ENCODE measurements at regions not wholly inside any gene's neighbourhood (a gene's known extent, or its start where the extent isn't known, plus 50 kb on each side); places are given as distances from the start of the nearest gene placed in this dataset.

DNA sequence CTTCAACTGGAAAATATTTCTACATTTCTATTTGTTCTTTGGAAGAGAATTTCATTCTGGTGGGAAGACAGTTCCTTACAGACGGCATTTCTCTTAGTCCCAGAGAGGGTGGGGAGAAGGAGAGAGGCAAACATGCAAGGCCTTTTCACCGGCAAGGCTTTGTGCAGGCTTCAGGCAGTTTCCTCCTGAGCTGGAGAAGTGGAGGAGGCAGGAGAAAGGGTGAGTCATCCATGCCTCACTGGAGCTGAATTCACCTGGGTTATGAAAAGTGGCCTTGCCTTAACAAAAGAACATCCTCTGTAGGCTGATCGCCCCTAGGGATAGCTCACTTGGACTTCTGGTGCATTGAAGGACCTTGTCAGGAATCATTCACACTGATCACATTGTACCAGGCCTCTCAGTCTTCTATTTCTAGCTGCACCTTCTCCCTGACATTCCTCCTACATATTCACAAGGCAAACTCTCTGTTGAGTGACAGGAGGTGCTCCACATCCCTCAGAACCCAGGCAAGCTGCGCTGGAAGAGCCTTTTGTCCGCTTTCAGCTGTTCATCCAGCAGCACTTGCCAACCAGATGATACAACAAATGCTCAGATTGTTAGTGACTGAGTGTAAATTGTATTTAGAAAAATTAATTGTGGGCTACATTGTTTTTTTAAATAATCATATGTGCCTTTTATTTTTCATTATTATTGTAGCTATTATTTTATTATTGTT lies 796.1 kb downstream of the DCDC2C start:
- TF ChIP-seq, protein P1, sequence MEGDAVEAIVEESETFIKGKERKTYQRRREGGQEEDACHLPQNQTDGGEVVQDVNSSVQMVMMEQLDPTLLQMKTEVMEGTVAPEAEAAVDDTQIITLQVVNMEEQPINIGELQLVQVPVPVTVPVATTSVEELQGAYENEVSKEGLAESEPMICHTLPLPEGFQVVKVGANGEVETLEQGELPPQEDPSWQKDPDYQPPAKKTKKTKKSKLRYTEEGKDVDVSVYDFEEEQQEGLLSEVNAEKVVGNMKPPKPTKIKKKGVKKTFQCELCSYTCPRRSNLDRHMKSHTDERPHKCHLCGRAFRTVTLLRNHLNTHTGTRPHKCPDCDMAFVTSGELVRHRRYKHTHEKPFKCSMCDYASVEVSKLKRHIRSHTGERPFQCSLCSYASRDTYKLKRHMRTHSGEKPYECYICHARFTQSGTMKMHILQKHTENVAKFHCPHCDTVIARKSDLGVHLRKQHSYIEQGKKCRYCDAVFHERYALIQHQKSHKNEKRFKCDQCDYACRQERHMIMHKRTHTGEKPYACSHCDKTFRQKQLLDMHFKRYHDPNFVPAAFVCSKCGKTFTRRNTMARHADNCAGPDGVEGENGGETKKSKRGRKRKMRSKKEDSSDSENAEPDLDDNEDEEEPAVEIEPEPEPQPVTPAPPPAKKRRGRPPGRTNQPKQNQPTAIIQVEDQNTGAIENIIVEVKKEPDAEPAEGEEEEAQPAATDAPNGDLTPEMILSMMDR (conservative IDR thresholded peaks at IDR 0.05; ENCODE audit: low read depth, low read length): no peak
- DNase-seq (ENCODE audit: low read depth): no peak
- H3K4me3 ChIP-seq (ENCODE audit: low read depth, low read length): no peak overlapping the region

DNA sequence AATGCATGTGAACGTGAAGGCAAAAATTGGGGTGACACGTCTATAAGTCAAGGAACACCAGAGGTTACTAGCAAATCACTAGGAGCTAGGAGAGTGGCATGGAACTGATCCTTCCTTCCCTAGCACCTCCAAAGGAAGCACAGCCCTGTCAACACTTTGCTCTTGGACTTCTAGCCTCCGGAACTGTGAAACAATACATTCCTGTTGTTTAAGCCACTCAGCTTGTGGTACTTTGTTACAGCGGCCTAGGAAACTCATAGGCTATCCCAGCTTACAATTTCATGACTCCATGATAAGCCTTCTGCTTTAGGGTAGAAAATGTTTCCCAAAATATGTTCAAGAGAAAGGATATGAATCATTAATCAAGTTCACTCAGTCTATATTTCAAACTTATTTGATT lies 798.1 kb downstream of the DCDC2C start:
- TF ChIP-seq, protein P1 (conservative IDR thresholded peaks at IDR 0.05; ENCODE audit: low read depth, low read length): no peak
- no peak for DNase-seq (ENCODE audit: low read depth)
- no peak overlapping the region for H3K4me3 ChIP-seq (ENCODE audit: low read depth, low read length)

DNA sequence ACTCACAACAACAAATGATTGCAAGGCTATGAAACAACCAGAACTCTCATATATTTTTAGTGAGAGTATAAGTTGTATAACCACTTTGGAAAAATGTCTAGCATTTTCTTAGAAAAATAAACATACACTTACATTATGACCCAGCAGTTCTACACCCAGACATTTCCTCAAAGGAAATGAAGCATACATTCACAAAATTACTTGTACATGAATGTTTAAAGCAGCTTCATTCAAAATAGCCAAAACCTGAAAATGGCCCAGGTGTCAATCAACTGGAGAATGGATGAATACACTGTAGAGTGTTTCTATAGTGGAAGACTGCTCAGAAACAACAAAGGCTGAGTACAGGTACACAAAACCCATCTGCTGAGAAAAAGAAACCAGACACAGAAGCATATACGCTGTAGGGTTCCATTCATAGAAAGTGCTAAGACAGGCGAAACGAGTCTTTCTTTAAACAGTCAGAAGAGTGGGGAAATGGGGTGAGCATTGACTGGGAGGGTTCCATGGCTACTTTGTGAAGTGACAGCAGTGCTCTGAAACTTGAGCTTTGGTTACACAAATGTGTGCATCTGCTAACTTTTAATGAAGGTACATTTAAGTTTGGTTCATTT lies 799.0 kb downstream of the DCDC2C start:
- DNase-seq (ENCODE audit: low read depth): no peak
- no peak overlapping the region for H3K4me3 ChIP-seq (ENCODE audit: low read depth, low read length)
- TF ChIP-seq, protein P1 (conservative IDR thresholded peaks at IDR 0.05; ENCODE audit: low read depth, low read length): no peak

DNA sequence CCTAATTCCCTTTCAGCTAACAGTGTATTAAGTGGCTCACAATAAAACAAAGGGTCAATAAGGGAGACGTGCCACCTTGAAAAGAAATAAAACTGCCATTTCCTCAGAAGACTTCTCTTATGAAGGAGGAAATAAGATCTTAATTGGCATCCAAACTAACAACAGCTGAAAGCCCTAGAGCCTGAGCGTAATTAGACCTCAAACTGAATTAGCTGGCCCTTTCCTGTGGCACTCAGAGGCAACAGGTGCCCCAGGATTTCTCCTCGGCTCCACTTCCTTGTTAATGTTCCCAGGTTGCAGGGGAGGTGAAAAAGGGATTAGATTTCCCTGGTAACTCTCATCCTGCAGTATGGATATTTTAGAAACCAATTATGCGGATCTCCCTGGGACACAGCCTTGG lies 804.3 kb downstream of the DCDC2C start:
- H3K4me3 ChIP-seq (ENCODE audit: low read depth, low read length): no peak overlapping the region
- no peak for DNase-seq (ENCODE audit: low read depth)
- TF ChIP-seq, protein P1 (conservative IDR thresholded peaks at IDR 0.05; ENCODE audit: low read depth, low read length): no peak

DNA sequence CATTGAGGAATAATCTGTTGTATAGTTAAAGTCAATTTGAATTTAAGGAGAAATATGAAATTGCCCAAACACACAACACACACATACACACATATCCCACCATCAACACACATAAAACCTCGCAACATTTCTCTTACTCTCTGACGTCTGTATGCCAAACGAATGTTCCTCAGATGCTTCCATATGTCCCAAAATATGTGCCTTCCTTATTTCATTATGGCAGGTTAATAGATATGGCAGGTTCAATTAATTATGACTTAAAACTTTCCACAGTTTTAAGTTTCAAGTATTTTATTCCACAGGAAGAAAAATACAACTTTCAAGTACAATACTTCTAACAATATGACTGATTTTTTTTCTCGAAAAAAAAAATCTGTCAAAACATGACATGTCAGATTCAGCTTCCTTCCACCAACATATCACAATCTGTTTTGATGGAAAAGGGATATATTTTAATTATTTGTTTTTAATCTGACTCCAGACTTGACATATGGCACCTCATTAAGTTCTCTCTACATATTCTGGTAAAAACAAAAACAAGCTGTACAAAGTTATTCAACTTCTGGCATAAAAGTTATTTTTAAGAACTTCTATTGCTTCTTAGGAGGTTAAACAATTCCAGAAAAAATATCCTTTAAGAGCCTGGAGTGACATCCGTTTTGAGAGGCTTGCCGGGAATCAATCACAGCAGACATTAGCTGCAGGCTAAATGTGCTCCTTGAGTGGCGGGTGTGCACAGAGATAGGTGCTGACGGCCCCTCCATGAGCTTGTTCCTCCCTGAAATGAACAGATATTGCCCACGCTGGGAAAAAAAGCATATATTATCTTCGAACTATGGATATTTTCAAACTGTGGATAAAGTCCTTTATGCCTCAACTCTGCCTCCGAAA lies 812.7 kb downstream of the DCDC2C start:
- TF ChIP-seq, protein P1 (conservative IDR thresholded peaks at IDR 0.05; ENCODE audit: low read depth, low read length): no peak
- DNase-seq (ENCODE audit: low read depth): no peak

DNA sequence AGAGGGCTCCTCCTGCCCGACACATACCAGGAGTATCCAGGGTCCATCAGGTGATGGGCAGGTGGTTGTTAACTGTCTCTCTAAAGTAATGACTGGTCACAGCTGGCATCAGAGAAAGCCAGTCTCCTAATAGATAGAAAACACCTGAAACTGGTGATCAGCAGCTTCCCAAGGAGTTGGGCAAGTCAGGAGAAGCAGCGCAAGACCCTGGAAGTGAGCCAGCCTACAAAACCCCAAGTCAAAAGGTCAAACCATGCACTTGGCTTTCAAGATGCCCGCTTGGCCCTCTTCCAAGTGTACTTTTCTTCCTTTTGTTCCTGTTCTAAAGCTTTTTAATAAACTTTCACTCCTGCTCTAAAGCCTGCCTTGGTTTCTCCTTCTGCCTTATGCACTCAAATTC lies 815.2 kb downstream of the DCDC2C start:
- DNase-seq (ENCODE audit: low read depth): no peak
- TF ChIP-seq, protein P1 (conservative IDR thresholded peaks at IDR 0.05; ENCODE audit: low read depth, low read length): no peak
- H3K4me3 ChIP-seq (ENCODE audit: low read depth, low read length): no peak overlapping the region

More for the DNA sequence above, 812.7 kb downstream of the DCDC2C start:
- H3K4me3 ChIP-seq (ENCODE audit: low read depth, low read length): no peak overlapping the region
